ENCODE measurements at regions not wholly inside any gene's neighbourhood (a gene's known extent, or its start where the extent isn't known, plus 50 kb on each side); places are given as distances from the start of the nearest gene placed in this dataset.
A peak's percentile ranks its signal among the peaks of the same experiment; 100 is the strongest.

- Histone ChIP-seq H3K27ac (no peak overlapping the region), H3K27me3 (peaks cover 0 to 17% (median 4%) of the 10 kb centered on the region in 11 experiments; a peak in 9 of 22 replicates), H4K20me1 (peaks cover 0 to 30% (median 0%) of the 10 kb centered on the region in 11 experiments; a peak in 8 of 22 replicates), H3K36me3 (no peaks in the 10 kb centered on the region), H3K9ac (no peak overlapping the region; a peak in 1 of 22 replicates), H3K4me2 (peak overlapping the region in 9 of 11 experiments; percentile 45 to 85 (median 72); a peak in 16 of 22 replicates), H3K4me1 (peaks cover 9 to 54% (median 28%) of the 10 kb centered on the region in 10 experiments), H3K4me3 (no peak overlapping the region), H3K9me3 (replicated peaks in 1 of 11) (no peaks in the 10 kb centered on the region)
- no peak for TF ChIP-seq Cebpa-rat (IDR thresholded peaks at IDR 0.05)
Observed at GRCh38 chr22:49300951-49301397, 526.7 kb downstream of the BRD1 start.

- H3K27ac ChIP-seq = peak overlapping the region in 2 of 11 experiments; percentile 24 to 38; a peak in 4 of 22 replicates
- peak overlapping the region; percentile 23 to 85 (median 71) for H3K4me2 ChIP-seq
- peaks cover 0 to 23% (median 0%) of the 10 kb centered on the region in 11 experiments; a peak in 7 of 22 replicates for H4K20me1 ChIP-seq
- H3K4me1 ChIP-seq = peaks cover 9 to 47% (median 24%) of the 10 kb centered on the region in 10 experiments
- peaks cover 0 to 13% (median 0%) of the 10 kb centered on the region in 11 experiments; a peak in 3 of 22 replicates for H3K27me3 ChIP-seq
- H3K36me3 ChIP-seq = no peaks in the 10 kb centered on the region
- TF ChIP-seq Cebpa-rat (IDR thresholded peaks at IDR 0.05) = no peak
- peak overlapping the region in 2 of 11 experiments; percentile 32 to 48; a peak in 3 of 22 replicates for H3K9ac ChIP-seq
- no peak overlapping the region for H3K4me3 ChIP-seq
- H3K9me3 ChIP-seq (replicated peaks in 1 of 11) = peaks cover 0 to 6% (median 1%) of the 10 kb centered on the region in 11 experiments; a peak in 10 of 22 replicates
Observed at GRCh38 chr22:49300241-49300640, 527.4 kb downstream of the BRD1 start.

GRCh38 chr22:49299821-49300231 is 527.8 kb downstream of the BRD1 start:
- H3K4me1 ChIP-seq = peaks cover 9 to 42% (median 24%) of the 10 kb centered on the region in 10 experiments
- peak overlapping the region; percentile 23 to 85 (median 71); a peak in 21 of 22 replicates for H3K4me2 ChIP-seq
- TF ChIP-seq Cebpa-rat (IDR thresholded peaks at IDR 0.05) = no peak; a peak in 1 of 22 replicates
- peak overlapping the region in 2 of 11 experiments; percentile 32 to 48; a peak in 2 of 22 replicates for H3K9ac ChIP-seq
- peaks cover 3 to 10% (median 6%) of the 10 kb centered on the region in 11 experiments for H3K9me3 ChIP-seq (replicated peaks in 1 of 11)
- peaks cover 0 to 19% (median 0%) of the 10 kb centered on the region in 11 experiments; a peak in 6 of 22 replicates for H4K20me1 ChIP-seq
- H3K4me3 ChIP-seq = no peak overlapping the region
- peak overlapping the region in 2 of 11 experiments; percentile 38 to 45; a peak in 5 of 22 replicates for H3K27ac ChIP-seq
- peaks cover 0 to 13% (median 0%) of the 10 kb centered on the region in 11 experiments; a peak in 3 of 22 replicates for H3K27me3 ChIP-seq
- no peaks in the 10 kb centered on the region for H3K36me3 ChIP-seq

GRCh38 chr22:49298834-49299750 is 528.6 kb downstream of the BRD1 start:
- Histone ChIP-seq H3K4me2 (peak overlapping the region; percentile 23 to 85 (median 71); a peak in 20 of 22 replicates), H3K36me3 (no peaks in the 10 kb centered on the region), H3K27ac (peak overlapping the region in 2 of 11 experiments; percentile 38 to 45; a peak in 3 of 22 replicates), H3K4me1 (peaks cover 9 to 38% (median 23%) of the 10 kb centered on the region in 10 experiments), H3K9me3 (replicated peaks in 1 of 11) (peaks cover 10 to 17% (median 13%) of the 10 kb centered on the region in 11 experiments), H3K4me3 (no peak overlapping the region), H3K27me3 (peaks cover 0 to 13% (median 0%) of the 10 kb centered on the region in 11 experiments; a peak in 3 of 22 replicates), H4K20me1 (peaks cover 0 to 11% (median 0%) of the 10 kb centered on the region in 11 experiments; a peak in 4 of 22 replicates), H3K9ac (no peak overlapping the region)
- no peak for TF ChIP-seq Cebpa-rat (IDR thresholded peaks at IDR 0.05)

GRCh38 chr22:49297871-49298721 is 529.6 kb downstream of the BRD1 start:
- peaks cover 9 to 34% (median 23%) of the 10 kb centered on the region in 10 experiments for H3K4me1 ChIP-seq
- no peaks in the 10 kb centered on the region for H3K36me3 ChIP-seq
- H3K9me3 ChIP-seq (replicated peaks in 1 of 11) = peaks cover 20 to 27% (median 23%) of the 10 kb centered on the region in 11 experiments
- H3K4me3 ChIP-seq = no peak overlapping the region
- H3K9ac ChIP-seq = no peak overlapping the region
- no peak overlapping the region for H3K4me2 ChIP-seq
- no peak for TF ChIP-seq Cebpa-rat (IDR thresholded peaks at IDR 0.05)
- H3K27me3 ChIP-seq = peaks cover 0 to 10% (median 0%) of the 10 kb centered on the region in 11 experiments; a peak in 3 of 22 replicates
- no peak overlapping the region for H3K27ac ChIP-seq
- peaks cover 0 to 10% (median 0%) of the 10 kb centered on the region in 11 experiments; a peak in 2 of 22 replicates for H4K20me1 ChIP-seq

- H3K4me2 ChIP-seq = no peak overlapping the region
- H3K9ac ChIP-seq = no peak overlapping the region
- H3K27me3 ChIP-seq = peaks cover 0 to 10% (median 0%) of the 10 kb centered on the region in 11 experiments; a peak in 2 of 22 replicates
- no peaks in the 10 kb centered on the region for H3K36me3 ChIP-seq
- no peak overlapping the region for H3K4me3 ChIP-seq
- no peak overlapping the region for H3K27ac ChIP-seq
- no peak for TF ChIP-seq Cebpa-rat (IDR thresholded peaks at IDR 0.05)
- peaks cover 25 to 34% (median 30%) of the 10 kb centered on the region in 11 experiments for H3K9me3 ChIP-seq (replicated peaks in 1 of 11)
- peaks cover 9 to 37% (median 23%) of the 10 kb centered on the region in 10 experiments for H3K4me1 ChIP-seq
- H4K20me1 ChIP-seq = peaks cover 0 to 10% (median 0%) of the 10 kb centered on the region in 11 experiments; a peak in 2 of 22 replicates
Observed at GRCh38 chr22:49297286-49297870, 530.3 kb downstream of the BRD1 start.

- Histone ChIP-seq H3K27ac (no peak overlapping the region), H4K20me1 (peaks cover 0 to 5% (median 0%) of the 10 kb centered on the region in 11 experiments; a peak in 1 of 22 replicates), H3K4me2 (no peak overlapping the region), H3K4me1 (peaks cover 9 to 37% (median 23%) of the 10 kb centered on the region in 10 experiments), H3K4me3 (no peak overlapping the region), H3K36me3 (no peaks in the 10 kb centered on the region), H3K9ac (no peak overlapping the region), H3K27me3 (peaks cover 0 to 10% (median 0%) of the 10 kb centered on the region in 11 experiments; a peak in 2 of 22 replicates), H3K9me3 (replicated peaks in 1 of 11) (peaks cover 28 to 40% (median 33%) of the 10 kb centered on the region in 11 experiments)
- no peak for TF ChIP-seq Cebpa-rat (IDR thresholded peaks at IDR 0.05)
Observed at GRCh38 chr22:49296561-49296960, 531.1 kb downstream of the BRD1 start.
